ENCODE measurements at regions not wholly inside any gene's neighbourhood (a gene's known extent, or its start where the extent isn't known, plus 50 kb on each side); places are given as distances from the start of the nearest gene placed in this dataset.

DNA sequence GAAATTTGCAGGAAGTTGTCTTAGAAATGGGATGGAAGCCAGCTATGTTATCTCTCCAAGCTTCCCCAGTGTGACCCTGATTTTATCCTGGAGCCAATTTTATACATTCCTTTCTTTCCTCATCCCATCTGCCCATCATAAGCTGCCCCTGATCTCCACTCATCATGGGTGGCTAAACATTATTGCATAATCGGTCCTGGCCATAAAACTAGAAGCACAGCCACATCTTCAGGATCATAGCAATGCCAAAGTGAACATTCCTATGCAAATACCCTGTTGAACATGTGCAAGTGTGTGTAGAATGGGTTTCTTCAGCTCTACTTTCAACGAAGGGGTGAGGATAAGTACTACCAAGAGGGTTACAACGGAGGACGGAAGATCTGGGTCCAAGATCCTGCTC is 50.6 kb upstream of the COG2 start:
- TF ChIP-seq EGR1 (IDR thresholded peaks at IDR 0.05) = no peak
- TF ChIP-seq CEBPB (IDR thresholded peaks at IDR 0.05) = peak; percentile 2; the same call in 1 of the 2 replicates

DNA sequence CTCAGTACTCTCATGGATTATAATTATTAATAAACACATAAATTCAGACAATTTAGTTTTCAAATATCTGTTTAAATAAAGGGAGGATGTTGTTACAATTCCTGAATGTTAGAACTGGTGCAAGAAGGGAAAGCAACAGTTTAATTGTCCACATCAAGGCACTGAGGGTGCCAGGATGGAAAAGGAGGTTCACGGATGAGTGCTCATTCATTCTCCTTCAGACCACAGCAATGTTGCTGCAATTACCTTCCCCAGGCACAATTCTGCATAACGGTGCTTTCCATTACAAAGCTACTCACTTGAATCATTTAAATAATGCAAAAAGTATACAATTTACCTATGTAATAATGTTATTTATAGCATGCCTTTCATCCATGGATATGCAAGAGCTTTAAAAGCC is 52.3 kb upstream of the COG2 start:
- TF ChIP-seq, protein P1, sequence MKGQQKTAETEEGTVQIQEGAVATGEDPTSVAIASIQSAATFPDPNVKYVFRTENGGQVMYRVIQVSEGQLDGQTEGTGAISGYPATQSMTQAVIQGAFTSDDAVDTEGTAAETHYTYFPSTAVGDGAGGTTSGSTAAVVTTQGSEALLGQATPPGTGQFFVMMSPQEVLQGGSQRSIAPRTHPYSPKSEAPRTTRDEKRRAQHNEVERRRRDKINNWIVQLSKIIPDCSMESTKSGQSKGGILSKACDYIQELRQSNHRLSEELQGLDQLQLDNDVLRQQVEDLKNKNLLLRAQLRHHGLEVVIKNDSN (IDR thresholded peaks at IDR 0.05) = no peak
- TF ChIP-seq EP300 (IDR thresholded peaks at IDR 0.05; ENCODE audit: borderline replicate concordance) (no peak), RAD21 (IDR thresholded peaks at IDR 0.05; ENCODE audit: low read depth) (no peak), EGR1 (IDR thresholded peaks at IDR 0.05) (no peak), FOXM1 (IDR thresholded peaks at IDR 0.05; ENCODE audit: borderline replicate concordance, low read depth) (no peak), CREB1 (IDR thresholded peaks at IDR 0.05; ENCODE audit: low read depth) (no peak), ZBTB7A (IDR thresholded peaks at IDR 0.05; ENCODE audit: low read depth) (no peak), NFIC (IDR thresholded peaks at IDR 0.05) (no peak), TAF1 (IDR thresholded peaks at IDR 0.05; ENCODE audit: low read depth) (no peak), CEBPB (IDR thresholded peaks at IDR 0.05) (no peak)
- TF ChIP-seq, protein P2, sequence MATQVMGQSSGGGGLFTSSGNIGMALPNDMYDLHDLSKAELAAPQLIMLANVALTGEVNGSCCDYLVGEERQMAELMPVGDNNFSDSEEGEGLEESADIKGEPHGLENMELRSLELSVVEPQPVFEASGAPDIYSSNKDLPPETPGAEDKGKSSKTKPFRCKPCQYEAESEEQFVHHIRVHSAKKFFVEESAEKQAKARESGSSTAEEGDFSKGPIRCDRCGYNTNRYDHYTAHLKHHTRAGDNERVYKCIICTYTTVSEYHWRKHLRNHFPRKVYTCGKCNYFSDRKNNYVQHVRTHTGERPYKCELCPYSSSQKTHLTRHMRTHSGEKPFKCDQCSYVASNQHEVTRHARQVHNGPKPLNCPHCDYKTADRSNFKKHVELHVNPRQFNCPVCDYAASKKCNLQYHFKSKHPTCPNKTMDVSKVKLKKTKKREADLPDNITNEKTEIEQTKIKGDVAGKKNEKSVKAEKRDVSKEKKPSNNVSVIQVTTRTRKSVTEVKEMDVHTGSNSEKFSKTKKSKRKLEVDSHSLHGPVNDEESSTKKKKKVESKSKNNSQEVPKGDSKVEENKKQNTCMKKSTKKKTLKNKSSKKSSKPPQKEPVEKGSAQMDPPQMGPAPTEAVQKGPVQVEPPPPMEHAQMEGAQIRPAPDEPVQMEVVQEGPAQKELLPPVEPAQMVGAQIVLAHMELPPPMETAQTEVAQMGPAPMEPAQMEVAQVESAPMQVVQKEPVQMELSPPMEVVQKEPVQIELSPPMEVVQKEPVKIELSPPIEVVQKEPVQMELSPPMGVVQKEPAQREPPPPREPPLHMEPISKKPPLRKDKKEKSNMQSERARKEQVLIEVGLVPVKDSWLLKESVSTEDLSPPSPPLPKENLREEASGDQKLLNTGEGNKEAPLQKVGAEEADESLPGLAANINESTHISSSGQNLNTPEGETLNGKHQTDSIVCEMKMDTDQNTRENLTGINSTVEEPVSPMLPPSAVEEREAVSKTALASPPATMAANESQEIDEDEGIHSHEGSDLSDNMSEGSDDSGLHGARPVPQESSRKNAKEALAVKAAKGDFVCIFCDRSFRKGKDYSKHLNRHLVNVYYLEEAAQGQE (IDR thresholded peaks at IDR 0.05; ENCODE audit: low read depth) = no peak
- TF ChIP-seq, protein P3, sequence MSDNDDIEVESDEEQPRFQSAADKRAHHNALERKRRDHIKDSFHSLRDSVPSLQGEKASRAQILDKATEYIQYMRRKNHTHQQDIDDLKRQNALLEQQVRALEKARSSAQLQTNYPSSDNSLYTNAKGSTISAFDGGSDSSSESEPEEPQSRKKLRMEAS (IDR thresholded peaks at IDR 0.05) = no peak

DNA sequence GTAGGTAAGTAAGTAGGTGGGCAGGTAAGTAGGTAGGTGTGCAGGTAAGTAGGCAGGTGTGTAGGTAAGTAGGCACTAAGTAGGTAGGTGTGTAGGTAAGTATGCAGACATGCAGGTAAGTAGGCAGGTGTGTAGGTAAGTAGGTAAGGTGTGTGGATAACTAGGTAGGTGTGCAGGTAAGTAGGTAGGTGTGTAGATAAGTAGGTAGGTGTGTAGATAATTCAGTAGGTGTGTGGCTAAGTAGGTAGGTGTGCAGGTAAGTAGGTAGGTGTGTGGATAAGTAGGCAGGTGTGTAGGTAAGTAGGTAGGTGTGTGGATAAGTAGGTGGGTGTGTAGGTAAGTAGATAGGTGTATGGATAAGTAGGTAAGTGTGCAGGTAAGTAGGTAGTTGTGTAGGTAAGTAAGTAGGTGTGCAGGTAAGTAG is 53.9 kb upstream of the COG2 start:
- TF ChIP-seq RAD21 (IDR thresholded peaks at IDR 0.05; ENCODE audit: low read depth) = no peak
- TF ChIP-seq ZBTB7A (IDR thresholded peaks at IDR 0.05; ENCODE audit: low read depth) = no peak
- TF ChIP-seq TEAD4 (IDR thresholded peaks at IDR 0.05) = no peak
- TF ChIP-seq, protein P2 (IDR thresholded peaks at IDR 0.05; ENCODE audit: low read depth) = no peak
- TF ChIP-seq CREB1 (IDR thresholded peaks at IDR 0.05; ENCODE audit: low read depth) = no peak
- no peak for TF ChIP-seq YY1 (IDR thresholded peaks at IDR 0.05; ENCODE audit: low read depth)
- TF ChIP-seq TCF12 (IDR thresholded peaks at IDR 0.05; ENCODE audit: low read depth) = no peak
- no peak for TF ChIP-seq EP300 (IDR thresholded peaks at IDR 0.05; ENCODE audit: borderline replicate concordance)
- no peak for TF ChIP-seq TAF1 (IDR thresholded peaks at IDR 0.05; ENCODE audit: low read depth)
- no peak for TF ChIP-seq EGR1 (IDR thresholded peaks at IDR 0.05)
- TF ChIP-seq, protein P3 (IDR thresholded peaks at IDR 0.05) = no peak
- no peak for TF ChIP-seq FOXM1 (IDR thresholded peaks at IDR 0.05; ENCODE audit: borderline replicate concordance, low read depth)
- TF ChIP-seq, protein P1 (IDR thresholded peaks at IDR 0.05) = no peak

DNA sequence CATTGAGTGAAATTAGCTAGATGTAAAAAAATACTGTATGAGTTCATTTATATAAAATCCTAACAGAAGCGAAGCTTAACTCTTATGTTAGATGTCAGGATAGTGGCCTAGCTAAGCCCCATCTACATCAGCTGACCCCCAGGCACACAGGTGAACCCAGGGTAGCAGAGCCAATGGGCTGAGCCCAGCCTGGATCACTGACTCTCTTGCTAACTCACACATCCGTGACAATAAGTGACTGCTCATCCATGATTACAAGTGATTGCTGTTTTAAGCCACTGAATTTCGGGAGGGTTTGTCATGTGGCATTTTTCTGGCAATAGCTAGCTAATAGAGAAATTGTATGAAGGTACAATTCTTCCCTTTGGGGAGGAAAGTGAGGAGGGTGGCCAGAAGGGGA is 55.2 kb upstream of the COG2 start:
- no peak for TF ChIP-seq CEBPB (IDR thresholded peaks at IDR 0.05)
- TF ChIP-seq EGR1 (IDR thresholded peaks at IDR 0.05) = no peak
- TF ChIP-seq TEAD4 (IDR thresholded peaks at IDR 0.05) = no peak
- no peak for TF ChIP-seq CREB1 (IDR thresholded peaks at IDR 0.05; ENCODE audit: low read depth)
- TF ChIP-seq, protein P1 (IDR thresholded peaks at IDR 0.05) = no peak
- TF ChIP-seq, protein P3 (IDR thresholded peaks at IDR 0.05) = no peak
- no peak for TF ChIP-seq TAF1 (IDR thresholded peaks at IDR 0.05; ENCODE audit: low read depth)
- no peak for TF ChIP-seq RAD21 (IDR thresholded peaks at IDR 0.05; ENCODE audit: low read depth)
- no peak for TF ChIP-seq YY1 (IDR thresholded peaks at IDR 0.05; ENCODE audit: low read depth)

DNA sequence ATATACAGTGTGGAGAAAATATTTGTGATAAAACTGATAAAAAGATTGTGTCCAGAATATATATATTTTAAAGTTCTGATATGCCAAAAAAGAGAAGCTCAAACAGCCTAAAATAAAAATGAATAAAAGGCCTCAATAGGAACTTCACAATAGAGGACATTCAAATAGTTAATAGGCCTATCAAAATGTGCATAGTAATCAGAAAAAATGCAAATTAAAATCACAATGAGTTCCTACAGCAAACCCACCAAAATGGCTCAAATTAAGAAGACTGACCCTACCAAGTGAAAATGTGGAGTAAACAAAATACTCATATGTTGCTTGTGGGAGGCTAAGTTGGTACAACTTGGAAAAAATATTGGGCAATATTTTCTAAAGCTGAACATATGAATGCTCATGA is 57.6 kb upstream of the COG2 start:
- TF ChIP-seq EGR1 (IDR thresholded peaks at IDR 0.05) (no peak), CREB1 (IDR thresholded peaks at IDR 0.05; ENCODE audit: low read depth) (no peak), TEAD4 (IDR thresholded peaks at IDR 0.05) (no peak), EP300 (IDR thresholded peaks at IDR 0.05; ENCODE audit: borderline replicate concordance) (no peak), CEBPB (IDR thresholded peaks at IDR 0.05) (no peak), TAF1 (IDR thresholded peaks at IDR 0.05; ENCODE audit: low read depth) (no peak), NFIC (IDR thresholded peaks at IDR 0.05) (no peak), YY1 (IDR thresholded peaks at IDR 0.05; ENCODE audit: low read depth) (no peak), FOXM1 (IDR thresholded peaks at IDR 0.05; ENCODE audit: borderline replicate concordance, low read depth) (no peak), TCF12 (IDR thresholded peaks at IDR 0.05; ENCODE audit: low read depth) (no peak)
- TF ChIP-seq, protein P2 (IDR thresholded peaks at IDR 0.05; ENCODE audit: low read depth) = no peak
- TF ChIP-seq, protein P1 (IDR thresholded peaks at IDR 0.05) = no peak
